ENCODE measurements at regions not wholly inside any gene's neighbourhood (a gene's known extent, or its start where the extent isn't known, plus 50 kb on each side); places are given as distances from the start of the nearest gene placed in this dataset.

- no peak for TF ChIP-seq CTCF (IDR thresholded peaks at IDR 0.05)
- ATAC-seq (ENCODE audit: poor library complexity) (no peak), DNase-seq (no peak)
- Mint-ChIP-seq H3K27me3 (peaks cover 22% of the 10 kb centered on the region), H3K36me3 (ENCODE audit: low read depth) (no peaks in the 10 kb centered on the region), H3K4me3 (no peak overlapping the region), H3K9me3 (no peaks in the 10 kb centered on the region), H3K4me1 (ENCODE audit: low read depth) (no peaks in the 10 kb centered on the region), H3K27ac (no peak overlapping the region)
- Histone ChIP-seq H3K9me3 (ENCODE audit: control insufficient read depth in 1 of 2, insufficient read depth in 1 of 2, low read length in 2 of 2) (peaks cover 0 to 6% of the 10 kb centered on the region in 2 experiments), H3K36me3 (ENCODE audit: insufficient read depth, low read length) (no peaks in the 10 kb centered on the region), H3K27ac (ENCODE audit: low read depth in 1 of 2, low read length in 2 of 2) (no peak overlapping the region), H3K4me3 (ENCODE audit: low read length) (no peak overlapping the region), H3K27me3 (ENCODE audit: control insufficient read depth in 1 of 2, insufficient read depth in 2 of 2, low read length in 2 of 2) (peaks cover 5 to 9% of the 10 kb centered on the region in 2 experiments), H3K4me1 (ENCODE audit: insufficient read depth, low read length) (no peaks in the 10 kb centered on the region)
- CTCF ChIA-PET: no interaction called here
- intact Hi-C loops (cut with DNase I, micrococcal nuclease): no loop called here
- POLR2A ChIA-PET: no interaction called here
Measured at GRCh38 chr11:119983816-119984215, 154.1 kb downstream of the TRIM29 start.

DNA sequence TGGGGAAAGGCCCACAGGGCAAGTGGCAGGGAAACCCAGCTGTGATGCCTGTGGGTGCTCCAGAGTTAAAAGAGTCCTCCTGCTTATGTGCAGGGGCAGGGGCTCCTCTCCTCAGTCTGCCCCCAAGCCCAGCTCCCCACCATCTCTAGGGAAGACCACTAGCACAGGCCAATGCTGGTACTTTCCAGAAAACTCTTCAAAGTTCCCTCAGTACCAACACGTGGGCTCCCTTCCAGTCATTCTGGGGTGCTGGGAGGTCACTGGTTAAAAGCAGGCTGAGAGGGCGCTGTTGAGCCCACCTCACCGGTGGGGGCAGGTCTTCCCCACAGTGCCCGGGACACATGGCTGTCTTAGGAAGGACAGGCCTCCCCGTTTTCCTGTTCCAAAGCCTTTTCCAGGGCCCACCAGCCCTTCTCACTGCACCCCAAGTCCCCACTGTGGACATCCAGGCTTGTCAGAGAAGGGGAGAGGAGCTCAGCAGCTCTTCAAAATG lies 154.6 kb downstream of the TRIM29 start:
- ChIA-PET CTCF (no interaction called here), POLR2A (no interaction called here)
- Histone ChIP-seq H3K9me3 (ENCODE audit: control insufficient read depth in 1 of 2, insufficient read depth in 1 of 2, low read length in 2 of 2) (peaks cover 0 to 6% of the 10 kb centered on the region in 2 experiments), H3K4me3 (ENCODE audit: low read length) (no peak overlapping the region), H3K36me3 (ENCODE audit: insufficient read depth, low read length) (no peaks in the 10 kb centered on the region), H3K27ac (ENCODE audit: low read depth in 1 of 2, low read length in 2 of 2) (no peak overlapping the region), H3K4me1 (ENCODE audit: insufficient read depth, low read length) (no peaks in the 10 kb centered on the region), H3K27me3 (ENCODE audit: control insufficient read depth in 1 of 2, insufficient read depth in 2 of 2, low read length in 2 of 2) (peaks cover 5 to 11% of the 10 kb centered on the region in 2 experiments)
- Mint-ChIP-seq H3K4me3 (no peak overlapping the region), H3K27ac (no peak overlapping the region), H3K27me3 (peaks cover 22% of the 10 kb centered on the region), H3K9me3 (no peaks in the 10 kb centered on the region), H3K36me3 (ENCODE audit: low read depth) (no peaks in the 10 kb centered on the region), H3K4me1 (ENCODE audit: low read depth) (no peaks in the 10 kb centered on the region)
- no peak for DNase-seq
- no peak for TF ChIP-seq CTCF (IDR thresholded peaks at IDR 0.05)
- intact Hi-C loops (cut with DNase I, micrococcal nuclease): no loop called here
- no peak for ATAC-seq (ENCODE audit: poor library complexity)

DNA sequence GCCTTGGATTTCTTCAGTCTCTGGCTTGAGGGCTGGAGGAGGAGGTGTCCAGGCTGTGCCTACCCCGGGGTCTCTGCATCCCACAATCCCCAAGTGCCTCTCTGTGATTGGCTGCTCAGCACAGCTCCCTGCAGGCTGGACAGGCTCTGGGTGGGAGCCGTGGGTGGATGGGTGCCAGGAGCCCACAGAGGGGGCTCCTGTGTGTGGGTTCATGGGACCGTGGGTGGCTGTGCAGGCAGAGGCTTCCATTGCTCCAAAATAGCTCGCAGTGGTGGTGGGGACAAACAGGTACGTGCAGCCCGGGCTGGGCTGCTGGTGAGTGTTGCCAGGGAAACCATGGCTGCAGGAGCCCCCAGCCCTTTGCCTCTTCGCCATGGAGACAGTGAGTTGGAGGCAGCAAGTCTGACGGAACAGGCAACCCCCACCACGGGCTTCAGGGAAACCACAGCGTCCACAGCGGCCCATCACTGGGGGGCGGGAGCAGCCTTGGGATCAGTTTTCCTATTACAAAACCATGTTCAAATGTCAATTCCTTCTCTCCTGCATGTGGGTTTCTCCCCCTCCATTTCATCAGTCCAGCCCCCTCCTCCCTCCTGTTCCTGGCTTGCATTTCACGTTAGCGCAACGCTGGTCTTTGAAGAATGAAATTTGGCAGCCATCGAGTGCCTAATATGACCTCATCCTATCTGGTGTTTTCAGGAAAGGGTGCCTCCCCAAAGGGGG lies 155.2 kb downstream of the TRIM29 start:
- H3K27me3 Mint-ChIP-seq: peaks cover 22% of the 10 kb centered on the region
- H3K4me3 ChIP-seq (ENCODE audit: low read length): no peak overlapping the region
- ATAC-seq (ENCODE audit: poor library complexity) (no peak), DNase-seq (no peak)
- TF ChIP-seq CTCF (IDR thresholded peaks at IDR 0.05): no peak
- H3K9me3 ChIP-seq (ENCODE audit: control insufficient read depth in 1 of 2, insufficient read depth in 1 of 2, low read length in 2 of 2): peaks cover 0 to 6% of the 10 kb centered on the region in 2 experiments
- intact Hi-C loops (cut with DNase I, micrococcal nuclease): no loop called here
- H3K9me3 Mint-ChIP-seq: no peaks in the 10 kb centered on the region
- no peak overlapping the region for H3K27ac ChIP-seq (ENCODE audit: low read depth in 1 of 2, low read length in 2 of 2)
- H3K36me3 Mint-ChIP-seq (ENCODE audit: low read depth): no peaks in the 10 kb centered on the region
- POLR2A ChIA-PET: no interaction called here
- peaks cover 5 to 9% of the 10 kb centered on the region in 2 experiments for H3K27me3 ChIP-seq (ENCODE audit: control insufficient read depth in 1 of 2, insufficient read depth in 2 of 2, low read length in 2 of 2)
- H3K27ac Mint-ChIP-seq: no peak overlapping the region
- CTCF ChIA-PET: no interaction called here
- no peak overlapping the region for H3K4me3 Mint-ChIP-seq
- no peaks in the 10 kb centered on the region for H3K4me1 Mint-ChIP-seq (ENCODE audit: low read depth)
- H3K36me3 ChIP-seq (ENCODE audit: insufficient read depth, low read length): no peaks in the 10 kb centered on the region
- no peaks in the 10 kb centered on the region for H3K4me1 ChIP-seq (ENCODE audit: insufficient read depth, low read length)
